GDM1 (cell line): ENCODE measurements at regions not wholly inside any gene's neighbourhood (a gene's known extent, or its start where the extent isn't known, plus 50 kb on each side); places are given as distances from the start of the nearest gene placed in this dataset.

Experiments
- DNase-seq: peaks from one replicate; lab custom pipeline; 2025; lab: John Stamatoyannopoulos, UW

DNA sequence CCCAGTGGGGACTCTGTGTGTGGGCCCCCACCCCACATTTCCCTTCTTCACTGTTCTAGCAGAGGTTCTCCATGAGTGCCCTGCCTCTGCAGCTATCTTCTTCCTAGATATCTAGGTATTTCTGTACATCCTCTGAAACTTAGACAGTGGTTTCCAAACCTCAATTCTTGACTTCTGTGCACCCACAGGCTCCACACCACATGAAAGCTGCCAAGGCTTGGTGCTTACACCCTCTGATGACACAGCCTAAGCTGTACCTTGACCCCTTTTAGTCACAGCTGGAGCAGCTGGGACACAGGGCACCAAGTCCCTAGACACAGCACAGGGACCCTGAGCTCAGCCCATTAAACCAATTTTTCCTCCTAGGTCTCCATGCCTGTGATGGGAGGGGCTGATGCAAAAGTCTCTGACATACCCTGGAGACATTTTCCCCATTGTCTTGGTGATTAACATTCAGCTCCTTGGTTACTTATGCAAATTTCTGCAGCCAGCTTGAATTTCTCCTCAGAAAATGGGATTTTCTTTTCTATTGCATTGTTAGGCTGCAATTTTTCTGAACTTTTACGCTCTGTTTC lies 304.5 kb downstream of the OTOL1 start:
- DNase-seq: no peak

DNA sequence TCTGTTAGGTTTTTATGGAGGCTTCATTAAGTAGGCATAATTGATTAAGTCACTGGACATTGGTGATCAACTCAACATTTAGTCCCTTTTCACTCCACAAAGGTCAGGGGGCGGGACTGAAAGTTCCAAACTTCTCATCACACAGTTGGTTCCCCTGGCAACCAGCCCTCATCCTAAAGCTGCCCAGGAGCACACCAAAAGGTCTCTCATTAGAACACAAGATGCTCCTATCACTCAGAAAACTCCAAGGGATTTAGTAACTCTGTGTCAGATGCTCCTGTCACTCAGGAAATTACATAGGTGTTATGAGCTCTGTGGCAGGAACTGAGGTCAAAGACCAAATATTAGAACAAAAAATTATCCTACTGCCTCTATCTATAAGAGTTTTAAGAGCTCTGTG lies 321.5 kb downstream of the OTOL1 start:
- no peak for DNase-seq

DNA sequence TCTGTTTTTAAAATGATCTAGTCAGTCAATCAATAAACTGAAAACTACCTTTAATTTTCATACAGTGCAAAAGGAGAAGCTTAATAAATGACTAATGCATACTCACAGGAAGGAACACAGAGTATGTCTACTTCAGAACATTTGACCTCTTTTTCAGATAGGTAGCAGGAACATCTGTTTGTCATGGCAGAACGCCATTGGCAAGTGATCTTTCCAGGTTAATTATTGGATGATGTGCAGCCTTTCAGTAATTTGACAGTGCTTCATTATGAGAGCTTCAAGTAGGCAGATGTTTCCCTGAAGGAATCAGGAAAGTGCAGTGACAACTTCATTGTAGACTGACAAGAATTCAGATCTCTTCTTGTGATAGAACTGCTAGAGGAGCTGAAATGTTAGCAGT lies 325.0 kb downstream of the OTOL1 start:
- no peak for DNase-seq

DNA sequence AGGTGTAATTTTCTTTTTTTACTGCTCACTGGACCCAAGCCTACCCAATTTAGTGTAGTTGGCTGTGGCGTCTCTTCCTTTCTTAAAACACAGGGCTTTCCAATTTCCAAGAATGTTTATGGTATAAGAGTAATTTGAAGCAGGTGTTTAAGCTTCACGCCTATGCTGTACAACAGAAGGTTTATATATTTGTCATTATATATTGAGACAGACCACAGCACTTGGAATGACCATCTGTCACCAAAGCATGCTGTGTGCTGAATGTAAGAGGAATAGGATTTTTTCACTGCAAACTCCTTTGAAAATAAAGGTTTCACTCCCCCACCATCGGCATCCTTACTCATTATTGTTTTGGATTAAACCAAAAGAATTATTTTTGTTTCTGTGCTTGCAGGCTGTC lies 325.7 kb downstream of the OTOL1 start:
- no peak for DNase-seq

DNA sequence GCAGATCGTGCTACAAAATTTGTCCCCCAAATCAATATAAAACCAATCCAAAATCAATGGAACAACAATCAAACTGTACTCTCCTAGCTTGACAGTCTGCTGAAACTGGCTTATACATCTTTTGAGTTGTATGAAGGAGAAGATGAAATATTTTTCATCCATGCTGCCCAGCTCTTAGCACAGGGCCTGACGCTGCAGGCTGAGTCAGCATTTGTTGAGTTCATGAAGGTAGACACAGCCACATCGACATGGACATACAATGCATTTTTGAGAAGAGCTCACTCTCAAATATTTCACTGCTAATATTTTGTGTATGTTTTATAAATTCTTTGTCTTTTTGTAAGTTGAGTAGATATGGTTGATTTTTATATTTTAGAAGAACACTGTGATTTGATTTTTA lies 327.3 kb downstream of the OTOL1 start:
- DNase-seq: no peak

DNA sequence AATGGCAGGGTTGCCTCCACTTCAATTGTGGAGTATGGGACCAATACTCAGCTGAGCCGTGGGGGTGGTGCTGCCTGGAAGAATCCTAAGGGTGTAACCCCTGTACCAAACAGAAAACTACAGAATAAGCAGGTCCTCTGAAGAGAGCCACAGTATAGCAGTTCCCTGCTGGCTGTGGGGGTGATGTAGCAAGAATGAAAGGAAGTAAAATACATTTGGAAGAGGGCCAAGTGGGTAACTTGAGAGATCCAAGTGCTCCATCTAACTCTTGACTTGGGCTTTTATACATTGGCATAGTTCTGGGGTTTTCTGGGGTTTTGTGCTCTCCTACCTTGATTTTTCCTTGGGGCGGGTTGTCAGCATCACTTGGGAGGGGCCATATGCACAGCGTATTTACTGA lies 341.4 kb downstream of the OTOL1 start:
- peak; percentile 23 for DNase-seq

DNA sequence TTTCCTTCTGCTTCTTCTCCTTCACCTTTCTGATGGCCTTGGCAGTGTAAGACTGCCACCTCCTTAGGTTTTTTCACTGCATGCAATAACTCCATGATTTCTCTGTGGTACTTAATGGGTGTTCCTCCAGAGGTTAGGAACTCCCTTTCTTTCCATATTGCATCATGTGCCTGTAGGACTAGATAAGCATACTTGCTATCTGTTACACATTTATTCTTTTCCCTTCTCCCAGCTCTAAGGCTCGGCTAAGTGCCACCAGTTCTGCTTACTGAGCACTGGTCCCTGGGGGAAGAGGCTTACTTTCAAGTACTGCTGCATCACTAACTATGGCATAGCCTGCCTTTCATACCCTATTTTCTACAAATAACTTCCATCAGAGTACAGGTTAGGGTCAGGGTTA lies 351.8 kb downstream of the OTOL1 start:
- DNase-seq: no peak

DNA sequence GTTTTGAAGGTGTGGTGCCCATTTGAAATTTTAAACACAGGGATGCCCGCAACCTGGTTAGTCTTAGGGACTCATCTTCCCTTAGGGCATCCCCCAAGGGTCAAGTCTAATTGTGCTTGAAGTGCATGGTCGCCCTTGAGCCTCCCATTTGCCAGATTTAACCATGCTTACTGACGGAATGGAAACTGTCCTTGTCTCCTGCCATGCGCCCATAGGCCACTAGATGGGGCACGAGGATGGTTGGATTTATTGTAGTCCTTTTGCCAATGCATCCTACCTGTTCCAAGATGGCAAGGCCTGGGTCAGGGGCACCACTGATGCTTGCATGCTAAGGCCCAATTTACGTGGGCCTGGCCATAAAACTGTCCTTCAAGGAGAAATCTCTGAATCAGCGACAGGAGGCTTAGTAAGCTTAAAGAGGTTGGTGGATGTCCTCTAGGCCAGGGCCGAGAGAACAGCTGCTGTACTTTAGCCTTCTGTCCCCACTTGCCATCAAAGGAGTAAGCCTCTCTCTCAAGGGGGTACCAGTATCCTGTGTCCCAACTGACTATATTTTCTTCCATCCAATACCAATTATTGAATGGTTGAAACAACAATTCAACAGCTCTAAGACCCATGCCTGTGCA lies 355.4 kb downstream of the OTOL1 start:
- DNase-seq: peak; percentile 36

DNA sequence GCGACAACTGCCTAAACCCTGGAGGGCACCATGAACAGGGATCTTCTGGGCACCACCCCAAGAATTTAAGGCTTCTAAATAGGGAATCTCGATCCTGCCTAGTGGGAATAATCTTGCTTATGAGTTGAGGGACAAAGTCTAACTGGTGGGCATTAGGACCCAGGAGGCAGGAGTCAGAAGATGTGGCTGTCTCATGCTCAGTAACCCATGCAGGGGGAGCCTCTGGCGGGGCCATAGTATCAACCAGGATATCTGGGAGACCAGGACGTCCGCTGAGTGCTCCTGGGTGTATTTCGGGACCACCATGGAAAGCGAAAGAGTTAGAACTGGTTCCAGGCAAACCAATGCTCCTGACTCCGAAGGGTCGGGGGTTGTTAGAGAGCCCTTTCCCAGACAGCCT lies 356.1 kb downstream of the OTOL1 start:
- no peak for DNase-seq

DNA sequence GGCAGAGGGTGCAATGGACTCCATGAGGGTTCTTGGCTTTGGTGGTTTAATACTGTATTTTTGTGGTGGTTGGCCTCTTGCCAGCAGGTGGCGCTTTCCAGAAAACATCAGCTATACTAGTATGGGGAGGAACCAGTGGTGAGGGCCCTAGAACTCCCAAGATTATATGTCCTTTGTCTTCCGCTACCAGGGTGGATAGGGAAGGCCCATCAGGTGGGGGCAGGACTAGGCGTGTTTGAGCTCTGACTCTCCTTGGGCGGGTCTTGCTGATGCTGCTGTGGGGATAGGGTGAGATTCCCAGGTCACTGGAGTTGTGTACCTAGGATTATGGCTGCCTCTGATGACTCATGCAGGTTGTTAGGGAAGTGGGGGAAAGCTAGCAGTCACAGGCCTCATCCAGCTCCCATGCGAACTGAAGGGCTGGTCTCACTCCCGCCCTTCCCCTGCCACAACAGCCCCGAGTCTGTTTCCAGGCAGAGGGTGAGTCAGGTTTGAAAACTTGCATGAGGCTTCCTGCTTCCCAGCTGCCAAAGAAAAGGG lies 357.7 kb downstream of the OTOL1 start:
- peak; percentile 7 for DNase-seq

DNA sequence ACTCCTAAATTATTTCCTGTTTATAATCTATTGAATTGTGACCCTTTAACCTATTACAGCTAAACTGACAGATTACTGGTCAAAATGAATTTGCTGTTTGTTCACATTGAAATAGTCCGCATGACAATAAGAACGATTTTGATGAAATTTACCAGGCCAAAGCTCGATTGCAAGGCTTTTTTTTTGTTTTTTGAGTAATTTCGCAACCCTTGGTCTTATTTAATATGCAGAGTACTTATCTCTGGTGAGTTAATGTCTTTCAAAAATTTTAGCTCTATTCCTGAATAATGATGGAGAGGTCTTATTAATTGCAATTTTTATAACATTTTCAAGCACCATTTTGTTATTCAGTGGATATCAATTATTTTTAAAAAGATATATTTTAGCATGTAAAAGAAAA lies 362.4 kb downstream of the OTOL1 start:
- no peak for DNase-seq

DNA sequence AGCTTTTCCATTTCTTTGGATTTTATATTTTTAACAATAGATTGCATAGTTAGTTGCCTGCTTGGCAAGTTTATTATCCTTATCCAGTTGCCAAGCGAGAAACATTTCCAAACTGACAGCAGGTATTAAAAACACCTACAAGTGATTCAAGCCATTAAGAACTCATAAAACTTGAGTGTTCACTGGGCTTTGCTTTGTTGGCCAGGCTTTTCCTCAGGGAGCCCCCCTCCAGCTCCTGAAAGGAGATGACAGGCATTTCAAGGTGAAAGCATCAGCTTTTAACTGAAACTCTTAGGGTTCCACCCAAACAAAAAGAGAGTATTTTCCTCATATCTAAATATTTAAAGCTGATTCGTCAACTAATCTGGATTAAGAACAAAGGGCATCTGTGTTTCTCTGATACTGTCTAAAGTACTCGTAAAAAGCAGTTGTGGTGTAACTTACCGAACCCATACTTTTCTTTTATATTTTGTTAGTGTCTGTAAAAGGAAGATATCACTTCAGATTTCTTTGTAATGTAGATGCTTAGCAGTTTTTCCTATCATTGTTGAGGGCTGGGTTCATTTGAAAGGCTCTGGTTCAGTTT lies 363.4 kb downstream of the OTOL1 start:
- DNase-seq: no peak

DNA sequence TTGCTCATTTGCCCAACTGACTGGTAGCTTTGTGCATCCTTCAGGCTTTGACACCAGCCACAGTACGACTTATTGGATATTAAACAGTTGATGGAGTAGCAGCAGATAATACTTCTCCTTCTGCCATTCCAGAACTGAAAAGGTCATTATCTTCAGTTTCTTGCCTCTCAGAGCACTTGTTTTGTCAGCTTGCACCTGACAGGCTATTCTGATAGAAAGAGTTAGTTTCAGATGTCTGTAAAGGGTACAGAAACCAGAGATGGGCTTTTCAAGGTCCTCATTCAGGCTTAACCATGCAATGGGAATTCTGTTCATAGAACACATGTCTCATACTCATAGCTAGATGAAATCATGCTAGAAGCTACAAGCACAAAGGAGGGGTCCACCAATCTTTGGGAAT lies 367.2 kb downstream of the OTOL1 start:
- no peak for DNase-seq

DNA sequence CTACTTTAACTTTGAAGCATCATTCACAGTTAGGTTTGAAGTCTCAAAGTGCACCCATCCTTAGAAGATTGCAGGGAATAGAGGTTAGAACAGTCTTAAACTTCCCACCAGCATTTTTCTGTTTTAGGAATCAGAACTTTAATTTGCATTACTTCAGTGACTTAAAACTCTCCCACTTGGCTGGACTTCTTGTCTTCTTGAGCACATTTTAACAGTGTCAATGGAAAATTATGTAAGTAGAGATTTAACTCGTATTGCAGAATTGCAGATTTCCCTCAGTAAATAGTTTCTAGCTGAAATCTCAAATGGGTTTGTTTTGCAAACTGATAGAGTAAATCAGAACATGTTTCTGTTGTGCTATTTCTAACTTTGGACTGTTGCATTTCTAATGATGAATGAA lies 369.6 kb downstream of the OTOL1 start:
- no peak for DNase-seq

DNA sequence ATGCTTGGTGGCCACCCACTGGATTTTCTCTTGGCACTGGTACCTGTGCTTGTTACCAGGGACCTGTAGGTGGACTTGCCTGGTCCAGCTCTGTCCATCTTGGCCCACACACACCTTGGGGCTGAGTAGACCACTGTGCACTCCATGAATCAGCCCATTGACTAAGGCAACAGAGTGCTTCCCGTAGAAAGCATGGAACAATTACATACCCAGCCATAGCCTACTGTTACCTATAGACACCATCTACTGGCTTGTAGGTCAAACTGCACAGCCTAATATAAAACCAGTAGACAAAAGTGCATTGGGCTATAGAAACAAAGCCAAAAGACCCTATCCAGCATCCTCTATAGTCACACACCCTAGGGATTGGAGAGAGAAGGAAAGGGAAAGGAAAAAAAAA lies 378.9 kb downstream of the OTOL1 start:
- DNase-seq: no peak

DNA sequence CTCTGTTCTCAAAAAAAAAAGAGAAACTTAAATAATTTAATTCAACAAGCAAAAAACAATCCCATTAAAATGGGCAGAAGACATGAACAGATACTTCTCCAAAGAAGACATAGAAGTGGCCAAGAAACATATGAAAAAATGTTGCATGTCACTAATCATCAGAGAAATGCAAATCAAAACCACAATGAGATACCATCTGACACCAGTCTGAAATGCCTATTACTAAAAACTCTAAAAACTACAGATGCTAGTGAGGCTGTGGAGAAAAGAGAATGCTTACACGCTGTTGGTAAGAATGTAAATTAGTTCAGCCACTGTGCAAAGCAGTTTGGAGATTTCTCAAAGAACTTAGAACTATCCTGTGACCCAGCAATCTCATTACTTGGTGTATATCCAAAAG lies 382.9 kb downstream of the OTOL1 start:
- no peak for DNase-seq

DNA sequence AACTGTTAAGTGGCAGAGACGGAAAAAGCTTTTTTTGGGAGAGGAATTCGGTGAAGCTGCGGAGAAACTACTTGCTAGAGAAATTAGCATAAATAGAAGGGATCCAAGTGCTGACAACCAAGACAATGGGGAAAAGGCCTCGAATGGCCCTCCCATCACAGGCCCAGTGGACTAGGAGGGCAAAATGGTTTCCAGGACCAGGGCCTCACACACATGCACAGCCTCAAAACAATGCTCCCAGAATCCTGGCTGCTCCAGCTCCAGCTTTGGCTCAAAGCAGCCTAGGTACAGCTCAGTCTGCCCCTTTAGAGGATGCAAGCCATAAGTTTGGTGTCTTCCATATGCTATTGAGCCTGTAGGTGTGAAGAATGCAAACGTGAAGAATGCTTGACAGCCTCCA lies 388.2 kb downstream of the OTOL1 start:
- no peak for DNase-seq

DNA sequence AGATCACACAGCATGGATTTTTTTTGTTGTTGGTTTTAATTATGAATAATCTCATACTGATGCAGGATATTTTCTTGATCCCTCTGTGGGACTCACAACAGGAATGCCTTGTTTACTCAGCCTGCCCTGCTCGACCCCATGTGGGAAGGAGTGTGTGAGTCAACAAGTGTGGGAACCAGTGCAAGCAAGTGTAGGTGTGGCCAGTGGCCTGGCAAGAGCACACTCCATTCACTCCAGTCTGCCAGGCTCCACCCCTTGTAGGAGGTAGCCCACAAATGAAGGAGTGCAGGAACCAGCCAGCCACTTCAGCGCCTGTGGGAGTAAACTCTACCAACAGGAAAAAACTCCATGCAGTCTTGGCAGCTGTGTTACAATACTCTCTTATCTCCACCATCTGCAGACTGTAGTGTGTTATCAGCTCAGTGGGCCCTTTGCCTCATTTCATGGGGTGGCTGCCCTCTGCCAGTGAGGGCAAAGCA lies 393.6 kb downstream of the OTOL1 start:
- DNase-seq: no peak

DNA sequence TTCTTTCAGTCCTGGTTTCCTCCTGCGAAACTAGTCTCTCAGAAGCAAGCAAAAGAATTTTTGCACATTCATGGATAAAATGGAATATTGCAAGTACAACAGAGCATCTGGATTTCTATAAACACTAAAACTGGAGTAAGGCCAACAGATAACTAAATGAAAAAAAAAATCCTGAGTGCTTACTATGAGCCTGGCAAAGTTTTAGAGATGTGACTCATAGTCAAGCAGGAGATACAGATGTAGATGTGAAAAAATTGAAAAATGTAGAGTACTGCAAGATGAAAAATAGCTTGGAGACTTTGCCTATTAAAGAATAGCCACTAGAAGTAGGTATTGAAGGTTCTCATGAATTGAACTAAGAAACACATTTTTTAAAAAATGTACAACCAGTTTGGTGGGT lies 397.4 kb downstream of the OTOL1 start:
- DNase-seq: no peak

DNA sequence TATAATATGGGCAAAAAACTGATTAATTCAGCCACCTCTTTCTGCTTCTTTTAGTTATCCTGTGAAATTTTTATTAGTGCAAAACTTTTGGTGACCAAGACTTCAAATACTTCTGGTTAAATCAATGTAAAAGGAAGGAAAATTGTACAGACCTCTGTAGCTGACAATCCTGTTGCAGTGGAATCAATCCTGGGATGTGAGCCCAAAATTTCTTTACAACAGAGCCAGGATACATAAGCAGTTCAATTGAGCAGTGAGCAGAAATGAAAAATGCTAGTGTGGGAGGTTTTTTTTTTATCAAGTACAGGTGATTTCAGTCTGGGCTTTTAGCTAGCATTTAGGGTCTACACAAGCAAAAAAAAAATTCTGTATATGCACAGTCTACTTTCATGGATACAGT lies 398.0 kb downstream of the OTOL1 start:
- no peak for DNase-seq

DNA sequence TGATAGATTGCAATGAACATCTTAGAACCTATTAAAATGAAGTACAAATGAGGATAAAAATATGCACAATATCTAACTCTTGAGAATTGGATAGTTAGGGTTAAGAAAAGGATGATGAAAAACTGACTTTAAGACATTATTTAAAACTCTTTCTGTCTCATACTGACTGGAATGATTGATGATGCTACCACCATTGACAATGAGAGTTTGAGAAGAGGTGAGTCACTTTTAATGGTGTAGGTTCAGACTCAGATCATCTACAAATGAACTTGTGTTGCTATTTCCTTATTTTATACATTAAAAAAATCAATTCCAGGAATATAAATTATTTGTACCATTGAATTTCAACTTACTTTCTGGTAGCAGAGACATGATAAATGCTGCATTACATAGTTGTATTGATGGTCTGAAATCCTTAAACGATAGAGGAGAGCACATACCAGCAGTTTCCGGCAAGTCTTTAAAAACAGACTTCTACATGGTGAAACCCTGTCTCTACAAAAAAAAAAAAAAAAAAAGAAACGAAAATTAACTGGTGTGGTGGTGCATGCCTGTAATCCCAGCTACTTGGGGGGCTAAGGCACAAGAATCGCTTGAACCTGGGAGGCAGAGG lies 409.0 kb downstream of the OTOL1 start:
- no peak for DNase-seq

DNA sequence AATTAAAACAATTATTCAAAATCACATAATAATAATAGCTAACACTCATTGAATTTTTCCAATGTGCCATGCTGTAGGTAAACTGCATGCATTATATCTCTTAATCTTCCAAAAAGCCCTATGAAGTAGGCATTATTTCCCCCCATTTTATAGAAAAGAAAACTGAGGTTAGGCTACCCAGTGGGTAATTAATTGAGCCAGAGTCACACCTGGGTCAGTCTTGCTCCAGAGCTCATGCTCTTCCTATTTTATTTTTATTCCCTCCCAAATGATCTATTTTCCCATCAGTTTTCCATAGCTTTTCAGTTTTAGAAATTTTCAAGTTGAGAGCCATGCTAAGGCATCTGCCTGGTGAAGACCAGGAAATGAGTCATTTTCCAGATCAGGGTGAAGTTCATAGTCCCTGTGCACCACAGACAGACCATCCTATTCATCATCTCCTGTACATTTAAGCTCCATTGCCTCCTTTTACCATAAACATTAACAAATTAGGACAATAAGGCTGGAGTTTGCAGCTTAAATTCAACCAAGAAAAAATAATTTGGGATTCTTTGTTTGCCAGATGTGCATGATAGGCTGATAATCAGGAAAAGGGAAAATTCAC lies 417.3 kb downstream of the OTOL1 start:
- no peak for DNase-seq
